K562 (cell line): ENCODE measurements at regions not wholly inside any gene's neighbourhood (a gene's known extent, or its start where the extent isn't known, plus 50 kb on each side); places are given as distances from the start of the nearest gene placed in this dataset.

Experiments
- ATAC-seq: fragments of 200-7000 bp; cut with Tn5 transposase; 3 replicates; pipeline ENCODE4 v1.9.1; 2020; ENCODE audit warnings: moderate library complexity
- BruUV-seq: library from RNA; stranded (reverse); fragments of 400-500 nt; replicated peaks from 2 replicates; lab custom pipeline; 2021; lab: Mats Ljungman, UMichigan
- CTCF ChIA-PET: fragments of 300-600 bp; formaldehyde crosslinking; extraction: SDS; loops from one replicate; lab custom pipeline; 2021; ENCODE audit warnings: low intra/inter-chr PET ratio; lab: Yijun Ruan, JAX
- POLR2A ChIA-PET: fragments of 300-600, 350-650 bp; sonication (Branson Sonifier 250); formaldehyde crosslinking; extraction: SDS; loops from one replicate; lab custom pipeline; 2021; ENCODE audit warnings: antibody characterized with exemption, inconsistent platforms; lab: Yijun Ruan, JAX
- DNase-seq, 4 experiments: peaks; one replicate each; pipeline versions ENCODE4 v3.0.0 to v3.0.0-alpha.2; 2011 to 2018; ENCODE audit warnings: low spot score in 3 of 4, mixed read lengths in 3 of 4; ENCODE audit errors: extremely low read depth in 1 of 4
- FAIRE-seq: peaks from 2 replicates; lab custom pipeline; 2011; peaks lifted over from hg19 to GRCh38; lab: Jason Lieb, UNC
- H2AFZ ChIP-seq: 2 replicates; pipeline ENCODE4 v1.6.0; 2011; ENCODE audit warnings: low read depth, low read length, control low read depth, inconsistent platforms
- H3K27ac ChIP-seq: fragments of 200-600 bp; 3 replicates; pipeline ENCODE4 v1.8.0; 2011; ENCODE audit warnings: low read depth, mild to moderate bottlenecking, control low read depth, inconsistent platforms, low read length, moderate library complexity, mixed read lengths; ENCODE audit errors: extremely low read depth
- H3K27me3 ChIP-seq, 2 experiments: fragments of 300-600 bp in 1 of 2; 2 replicates in 1 of 2; 3 replicates in 1 of 2; pipeline versions ENCODE4 v1.6.0 to v1.8.0; 2011; ENCODE audit warnings: inconsistent platforms in 2 of 2, low read length in 2 of 2, mild to moderate bottlenecking in 1 of 2, mixed read lengths in 1 of 2, moderate library complexity in 1 of 2; ENCODE audit not compliant: control insufficient read depth in 2 of 2, insufficient read depth in 2 of 2
- H3K36me3 ChIP-seq: fragments of 300-600 bp; 3 replicates; pipeline ENCODE4 v1.8.0; 2011; ENCODE audit warnings: mild to moderate bottlenecking, low read length, inconsistent platforms; ENCODE audit not compliant: control insufficient read depth, insufficient read depth
- H3K4me1 ChIP-seq, 2 experiments: fragments of 200-600 bp in 1 of 2; replicated peaks in 1 of 2; 2 replicates in 1 of 2; 3 replicates in 1 of 2; pipeline versions ENCODE4 v1.5.1 to v1.8.0; 2011; ENCODE audit warnings: inconsistent platforms in 2 of 2, low read length in 2 of 2, mild to moderate bottlenecking in 1 of 2, mixed read lengths in 1 of 2, moderate library complexity in 1 of 2; ENCODE audit not compliant: control insufficient read depth in 2 of 2, insufficient read depth in 2 of 2
- H3K4me2 ChIP-seq: 2 replicates; pipeline ENCODE4 v1.6.1; 2011; ENCODE audit warnings: low read length, control low read depth, inconsistent platforms, mixed read lengths; ENCODE audit not compliant: insufficient read depth
- H3K4me3 ChIP-seq: fragments of 200-600 bp; sonication (generic), shearing (Covaris generic); 2 replicates; pipeline ENCODE4 v1.5.1; 2016; ENCODE audit warnings: control low read depth, inconsistent platforms
- H3K79me2 ChIP-seq: fragments of 200-600 bp; 3 replicates; pipeline ENCODE4 v1.8.0; 2011; ENCODE audit warnings: low read length, inconsistent platforms; ENCODE audit not compliant: control insufficient read depth, insufficient read depth
- H3K9ac ChIP-seq, 2 experiments: 2 replicates each; pipeline versions ENCODE4 v1.6.0 to v1.6.1; 2011; ENCODE audit warnings: low read depth in 2 of 2, low read length in 2 of 2, control low read depth in 1 of 2, inconsistent platforms in 1 of 2, mild to moderate bottlenecking in 1 of 2, mixed read lengths in 1 of 2; ENCODE audit not compliant: insufficient read depth in 1 of 2
- H3K9me1 ChIP-seq: one replicate; pipeline ENCODE4 v1.6.0; 2011; ENCODE audit warnings: inconsistent platforms, mild to moderate bottlenecking, low read length, moderate library complexity; ENCODE audit not compliant: control insufficient read depth, insufficient read depth
- H3K9me3 ChIP-seq: replicated peaks from 2 replicates; pipeline ENCODE4 v1.5.1; 2011; ENCODE audit warnings: low read depth, low read length, inconsistent platforms; ENCODE audit not compliant: control insufficient read depth, insufficient read depth
- H4K20me1 ChIP-seq: replicated peaks from 2 replicates; pipeline ENCODE4 v1.6.1; 2011; ENCODE audit warnings: low read length, inconsistent platforms, mixed read lengths; ENCODE audit not compliant: control insufficient read depth, insufficient read depth
- EP400 ChIP-seq: fragments of 450-650 bp; IDR thresholded peaks from 2 replicates; pipeline ENCODE4 v1.6.1; 2017; ENCODE audit warnings: antibody characterized with exemption, mild to moderate bottlenecking, moderate library complexity
- HNRNPUL1 ChIP-seq: fragments of 200-400 bp; formaldehyde crosslinking; IDR thresholded peaks from 2 replicates; pipeline ENCODE4 v1.6.1; 2017; ENCODE audit warnings: low read length
- NR4A1 ChIP-seq, 2 experiments: fragments of 250-450 bp in 1 of 2; fragments of 450-650 bp in 1 of 2; sonication (Bioruptor Pico) in 1 of 2; IDR thresholded peaks; 2 replicates each; pipeline versions ENCODE4 v1.4.0 to v1.6.1; 2016 to 2020; ENCODE audit warnings: mild to moderate bottlenecking in 2 of 2, missing compliant biosample characterization in 1 of 2, missing genetic modification characterization in 1 of 2, moderate library complexity in 1 of 2
- PCBP2 ChIP-seq: fragments of 200-400 bp; formaldehyde crosslinking; IDR thresholded peaks from 2 replicates; pipeline ENCODE4 v1.6.1; 2018; ENCODE audit warnings: low read length, low read depth, mild to moderate bottlenecking, moderate library complexity; ENCODE audit not compliant: poor library complexity, severe bottlenecking
- POLR2A ChIP-seq: fragments of 450-650 bp; conservative IDR thresholded peaks from 2 replicates; pipeline ENCODE4 v1.6.1; 2016
- TBP ChIP-seq: optimal IDR thresholded peaks from 2 replicates; pipeline ENCODE3; 2011; ENCODE audit warnings: low read depth, low read length, improper control_type of control experiment
- ZMIZ1 ChIP-seq, 2 experiments: fragments of 150-350 bp in 1 of 2; IDR thresholded peaks; 2 replicates each; pipeline ENCODE4 v1.6.1; 2012 to 2016; ENCODE audit warnings: low read depth in 2 of 2, low read length in 2 of 2, mild to moderate bottlenecking in 1 of 2, moderate library complexity in 1 of 2
- ZNF311 ChIP-seq: fragments of 250-450 bp; sonication (Bioruptor Pico); IDR thresholded peaks from 2 replicates; pipeline ENCODE4 v1.4.0; 2020; ENCODE audit warnings: mild to moderate bottlenecking, moderate library complexity
- ZNF354B ChIP-seq: fragments of 250-450 bp; sonication (Bioruptor Pico); IDR thresholded peaks from 2 replicates; pipeline ENCODE4 v1.4.0; 2020
- ZSCAN32 ChIP-seq: fragments of 450-650 bp; formaldehyde crosslinking; IDR thresholded peaks from 2 replicates; pipeline ENCODE4 v1.4.0; 2020; ENCODE audit warnings: mild to moderate bottlenecking, moderate library complexity
- WGBS: fragments of 100-300 bp; shearing (Covaris generic); methylation state at CpG from one replicate; pipeline ENCODE4 v1.1.6; 2016; ENCODE audit warnings: low coverage, mixed read lengths; ENCODE audit not compliant: insufficient coverage; ENCODE audit errors: missing lambda C conversion rate; 5-methylcytosine and 5-hydroxymethylcytosine counted together
- in situ Hi-C: fragments of 300-500 bp; cut with MboI; formaldehyde crosslinking; loops from 4 replicates; pipeline ENCODE4 v1.15.0; 2018; ENCODE audit warnings: inconsistent platforms, mixed read lengths
- intact Hi-C: fragments of 100-400 bp; cut with micrococcal nuclease; formaldehyde crosslinking; loops from 2 replicates; pipeline ENCODE4 v1.14.2; 2022

- no peak overlapping the region for H3K27ac ChIP-seq
- H3K9me3 ChIP-seq = no peaks in the 10 kb centered on the region
- intact Hi-C loops = loop anchor here (1.0 to 5.0 kb wide), 4 partner anchors 145 to 508 kb away; no protein-coding TSS in a partner anchor
- 26% methylated on average over 6 of the region's 6 CpGs for WGBS
- no TSS peak for BruUV-seq
- H3K36me3 ChIP-seq = no peaks in the 10 kb centered on the region
- H3K9me1 ChIP-seq = no peaks in the 10 kb centered on the region
- CTCF ChIA-PET = interaction anchor here (0.6 to 1.7 kb wide), 2 partner anchors 184 to 418 kb away, joined by 3 to 6 read pairs; no protein-coding TSS in a partner anchor
- DNase-seq = no peak
- peaks cover 3 to 12% of the 10 kb centered on the region in 2 experiments; a peak in 3 of 5 replicates for H3K4me1 ChIP-seq
- POLR2A ChIA-PET = interaction anchor here (0.6 to 0.7 kb wide), 2 partner anchors 10 to 174 kb away, joined by 3 read pairs; no protein-coding TSS in a partner anchor
- FAIRE-seq = no peak
- H3K9ac ChIP-seq = no peak overlapping the region
- no peaks in the 10 kb centered on the region; the same call in 1 of the 2 replicates for H4K20me1 ChIP-seq
- H3K4me2 ChIP-seq = no peak overlapping the region
- H2AFZ ChIP-seq = no peak overlapping the region
- in situ Hi-C loops = loop anchor here (5.0 to 10.0 kb wide), 2 partner anchors 185 to 498 kb away; no protein-coding TSS in a partner anchor
- TF ChIP-seq ZMIZ1 (IDR thresholded peaks at IDR 0.05; ENCODE audit: low read depth in 2 of 2, low read length in 2 of 2) (no peak), NR4A1 (CRISPR knock-in tag; IDR thresholded peaks at IDR 0.05) (no peak), NR4A1 (tag; IDR thresholded peaks at IDR 0.05) (no peak), PCBP2 (no peak), ZSCAN32 (no peak), ZNF311 (CRISPR knock-in tag) (no peak), TBP (no peak), ZNF354B (CRISPR knock-in tag) (no peak), EP400 (no peak), HNRNPUL1 (no peak), POLR2A (no peak)
- no peaks in the 10 kb centered on the region for H3K79me2 ChIP-seq
- H3K4me3 ChIP-seq = no peak overlapping the region
- no peak for ATAC-seq
- H3K27me3 ChIP-seq = peaks cover 9 to 16% of the 10 kb centered on the region in 2 experiments
Observed at GRCh38 chr12:127292736-127293135, 974.2 kb upstream of the TMEM132C start.
